ENCODE measurements at regions not wholly inside any gene's neighbourhood (a gene's known extent, or its start where the extent isn't known, plus 50 kb on each side); places are given as distances from the start of the nearest gene placed in this dataset.

- Histone ChIP-seq H3K27ac (ENCODE audit: insufficient read depth, low read depth, low read length) (no peak overlapping the region), H2AFZ (ENCODE audit: low read depth, low read length) (no peak overlapping the region), H3K4me2 (ENCODE audit: insufficient read depth, low read length) (no peak overlapping the region), H4K20me1 (replicated peaks; ENCODE audit: control insufficient read depth, extremely low read depth, insufficient read depth, low read length) (no peaks in the 10 kb centered on the region), H3K9me3 (replicated peaks; ENCODE audit: control insufficient read depth, insufficient read depth, low read length) (no peaks in the 10 kb centered on the region), H3K36me3 (ENCODE audit: control insufficient read depth in 2 of 2, extremely low read depth in 1 of 2, insufficient read depth in 2 of 2, low read length in 2 of 2) (no peaks in the 10 kb centered on the region), H3K27me3 (ENCODE audit: control insufficient read depth in 2 of 2, insufficient read depth in 2 of 2, low read length in 2 of 2) (peaks cover 7 to 32% of the 10 kb centered on the region in 2 experiments), H3K79me2 (ENCODE audit: control insufficient read depth, insufficient read depth, low read length) (no peaks in the 10 kb centered on the region), H3K9me1 (replicated peaks; ENCODE audit: control insufficient read depth, extremely low read depth, insufficient read depth, low read length) (no peaks in the 10 kb centered on the region), H3K4me3 (replicated peaks in 1 of 3; ENCODE audit: insufficient read depth in 1 of 3, low read depth in 1 of 3, low read length in 3 of 3) (no peak overlapping the region), H3K4me1 (ENCODE audit: control insufficient read depth, extremely low read depth, insufficient read depth, low read length) (no peaks in the 10 kb centered on the region), H3K9ac (replicated peaks; ENCODE audit: extremely low read depth, insufficient read depth, low read length) (no peak overlapping the region)
- dilution Hi-C loops (cut with MboI; ENCODE audit: extremely low pct_ligation_motif_present, low sequenced_read_pairs) (no loop called here), intact Hi-C loops (cut with micrococcal nuclease) (no loop called here)
- TF ChIP-seq EZH2 (IDR thresholded peaks at IDR 0.05; ENCODE audit: borderline replicate concordance, low read depth, low read length, severe bottlenecking) (no peak), MAX (IDR thresholded peaks at IDR 0.05; ENCODE audit: insufficient read depth, insufficient read length) (no peak), CTCF (IDR thresholded peaks at IDR 0.05; ENCODE audit: extremely low read depth in 1 of 2, insufficient read depth in 1 of 2, low read depth in 1 of 2, low read length in 2 of 2) (no peak), POLR2AphosphoS5 (IDR thresholded peaks at IDR 0.05; ENCODE audit: insufficient read depth, low read depth, low read length) (no peak), MYC (IDR thresholded peaks at IDR 0.05; ENCODE audit: low read depth, low read length) (no peak), POLR2A (IDR thresholded peaks at IDR 0.05; ENCODE audit: low read depth, low read length) (no peak), FOS (IDR thresholded peaks at IDR 0.05; ENCODE audit: borderline replicate concordance, insufficient read depth, low read length) (no peak), JUN (IDR thresholded peaks at IDR 0.05; ENCODE audit: borderline replicate concordance, insufficient read depth, insufficient read length, low read depth) (no peak), GATA2 (IDR thresholded peaks at IDR 0.05; ENCODE audit: insufficient read depth, insufficient read length, low read depth, low read length) (no peak)
- CTCF ChIA-PET = no interaction called here
- POLR2A ChIA-PET = no interaction called here
- no peak for DNase-seq (ENCODE audit: low read depth, low spot score)
- no peak for FAIRE-seq
- no TSS peak for BruUV-seq (replicated peaks)
Observed at GRCh38 chr21:35573472-35574374, 486.6 kb downstream of the SETD4 start.

Data from endothelial cell of umbilical vein (primary cell).